H9 (cell line): ENCODE measurements at regions not wholly inside any gene's neighbourhood (a gene's known extent, or its start where the extent isn't known, plus 50 kb on each side); places are given as distances from the start of the nearest gene placed in this dataset.

Experiments
- DNase-seq: peaks from one replicate; pipeline ENCODE4 v3.0.0-alpha.2; 2017
- H2AFZ ChIP-seq: one replicate; pipeline ENCODE4 v1.6.1; 2013; ENCODE audit warnings: mild to moderate bottlenecking, low read length, control low read depth, moderate library complexity
- H2AK5ac ChIP-seq: 2 replicates; pipeline ENCODE4 v1.6.1; 2013; ENCODE audit warnings: low read length, control low read depth, mixed read lengths; ENCODE audit not compliant: insufficient read length
- H2BK120ac ChIP-seq: one replicate; pipeline ENCODE4 v1.6.1; 2013; ENCODE audit warnings: low read depth, mild to moderate bottlenecking, low read length, control low read depth, inconsistent platforms; ENCODE audit not compliant: poor library complexity, severe bottlenecking
- H2BK12ac ChIP-seq: 2 replicates; pipeline ENCODE4 v1.6.1; 2013; ENCODE audit warnings: low read length, control low read depth, mixed read lengths, low read depth; ENCODE audit not compliant: insufficient read length
- H2BK15ac ChIP-seq: 2 replicates; pipeline ENCODE4 v1.6.1; 2013; ENCODE audit warnings: low read depth, low read length, control low read depth
- H2BK20ac ChIP-seq: one replicate; pipeline ENCODE4 v1.6.1; 2013; ENCODE audit warnings: low read depth, mild to moderate bottlenecking, low read length, control low read depth, inconsistent platforms; ENCODE audit not compliant: poor library complexity, severe bottlenecking
- H2BK5ac ChIP-seq: 2 replicates; pipeline ENCODE4 v1.6.1; 2013; ENCODE audit warnings: low read length, control low read depth, mixed read lengths; ENCODE audit not compliant: insufficient read length
- H3K14ac ChIP-seq: 2 replicates; pipeline ENCODE4 v1.6.1; 2013; ENCODE audit warnings: low read length, control low read depth; ENCODE audit not compliant: insufficient read depth
- H3K18ac ChIP-seq: 2 replicates; pipeline ENCODE4 v1.6.1; 2013; ENCODE audit warnings: low read depth, mild to moderate bottlenecking, mixed read lengths, low read length, control low read depth; ENCODE audit not compliant: insufficient read length
- H3K23ac ChIP-seq: 2 replicates; pipeline ENCODE4 v1.6.1; 2013; ENCODE audit warnings: low read length, control low read depth, mixed read lengths, low read depth; ENCODE audit not compliant: insufficient read length
- H3K23me2 ChIP-seq: 2 replicates; pipeline ENCODE4 v1.6.1; 2013; ENCODE audit warnings: low read depth, mild to moderate bottlenecking, mixed read lengths, low read length, control low read depth; ENCODE audit not compliant: insufficient read length, poor library complexity, severe bottlenecking
- H3K27ac ChIP-seq: 2 replicates; pipeline ENCODE4 v1.5.1; 2013; ENCODE audit warnings: low read length, control low read depth, mixed read lengths, low read depth; ENCODE audit not compliant: insufficient read length
- H3K27me3 ChIP-seq: 2 replicates; pipeline ENCODE4 v1.6.1; 2013; ENCODE audit warnings: low read length, control low read depth, inconsistent platforms; ENCODE audit not compliant: insufficient read depth
- H3K4ac ChIP-seq: 2 replicates; pipeline ENCODE4 v1.6.1; 2013; ENCODE audit warnings: low read depth, mild to moderate bottlenecking, control low read depth, inconsistent platforms, low read length, moderate library complexity
- H3K4me1 ChIP-seq: 2 replicates; pipeline ENCODE4 v1.6.1; 2013; ENCODE audit warnings: low read length, control low read depth, inconsistent platforms; ENCODE audit not compliant: insufficient read depth
- H3K4me2 ChIP-seq: 2 replicates; pipeline ENCODE4 v1.6.1; 2013; ENCODE audit warnings: low read length, control low read depth, mixed read lengths; ENCODE audit not compliant: insufficient read length, insufficient read depth
- H3K56ac ChIP-seq: 2 replicates; pipeline ENCODE4 v1.6.1; 2013; ENCODE audit warnings: low read depth, mild to moderate bottlenecking, mixed read lengths, low read length, control low read depth; ENCODE audit not compliant: insufficient read length
- H3K79me1 ChIP-seq: 2 replicates; pipeline ENCODE4 v1.6.1; 2013; ENCODE audit warnings: low read depth, mild to moderate bottlenecking, moderate library complexity, low read length, control low read depth, inconsistent platforms; ENCODE audit not compliant: insufficient read depth, poor library complexity, severe bottlenecking
- H3K79me2 ChIP-seq: 2 replicates; pipeline ENCODE4 v1.6.1; 2013; ENCODE audit warnings: low read length, control low read depth, inconsistent platforms; ENCODE audit not compliant: insufficient read depth
- H3K9ac ChIP-seq: 2 replicates; pipeline ENCODE4 v1.6.1; 2013; ENCODE audit warnings: low read length, control low read depth, mixed read lengths; ENCODE audit not compliant: insufficient read length; ENCODE audit errors: extremely low read depth
- H3K9me3 ChIP-seq: one replicate; pipeline ENCODE4 v1.6.1; 2013; ENCODE audit warnings: low read depth, low read length, inconsistent platforms; ENCODE audit not compliant: control insufficient read depth
- H3T11ph ChIP-seq: one replicate; pipeline ENCODE4 v1.6.1; 2013; ENCODE audit warnings: mild to moderate bottlenecking, low read length, control low read depth, inconsistent platforms
- H4K20me1 ChIP-seq: one replicate; pipeline ENCODE4 v1.6.1; 2013; ENCODE audit not compliant: control insufficient read depth, insufficient read length, insufficient read depth
- H4K5ac ChIP-seq: 2 replicates; pipeline ENCODE4 v1.6.1; 2013; ENCODE audit warnings: low read depth, mild to moderate bottlenecking, mixed read lengths, low read length, control low read depth; ENCODE audit not compliant: insufficient read length
- H4K8ac ChIP-seq: replicated peaks from 2 replicates; pipeline ENCODE4 v1.6.1; 2013; ENCODE audit warnings: low read length, control low read depth, mixed read lengths, low read depth; ENCODE audit not compliant: insufficient read length
- H4K91ac ChIP-seq: 2 replicates; pipeline ENCODE4 v1.6.1; 2013; ENCODE audit warnings: low read depth, mild to moderate bottlenecking, moderate library complexity, mixed read lengths, low read length, control low read depth; ENCODE audit not compliant: insufficient read length
- H3K27ac Mint-ChIP-seq, 3 experiments: 2 replicates in 2 of 3; 3 replicates in 1 of 3; pipeline ENCODE4 v1.8.0; 2020 to 2021; ENCODE audit warnings: mixed read lengths in 3 of 3, mild to moderate bottlenecking in 1 of 3, moderate library complexity in 1 of 3
- H3K27me3 Mint-ChIP-seq: 2 replicates; pipeline ENCODE4 v1.8.0; 2021; ENCODE audit warnings: low read depth, mild to moderate bottlenecking, moderate library complexity, mixed read lengths
- H3K36me3 Mint-ChIP-seq, 3 experiments: 2 replicates in 2 of 3; 3 replicates in 1 of 3; pipeline ENCODE4 v1.8.0; 2020 to 2021; ENCODE audit warnings: low read depth in 3 of 3, mixed read lengths in 3 of 3; ENCODE audit not compliant: insufficient read depth in 1 of 3
- H3K4me1 Mint-ChIP-seq, 2 experiments: 2 replicates each; pipeline ENCODE4 v1.8.0; 2020; ENCODE audit warnings: mixed read lengths in 2 of 2
- H3K4me3 Mint-ChIP-seq, 2 experiments: 2 replicates in 1 of 2; 3 replicates in 1 of 2; pipeline ENCODE4 v1.8.0; 2020 to 2021; ENCODE audit warnings: mild to moderate bottlenecking in 2 of 2, mixed read lengths in 2 of 2, moderate library complexity in 1 of 2
- H3K9me3 Mint-ChIP-seq, 2 experiments: 2 replicates in 1 of 2; 3 replicates in 1 of 2; pipeline ENCODE4 v1.8.0; 2020; ENCODE audit warnings: mild to moderate bottlenecking in 2 of 2, mixed read lengths in 2 of 2, moderate library complexity in 1 of 2
- CTCF ChIP-seq: fragments of 200-600 bp; sonication (generic); conservative IDR thresholded peaks from 3 replicates; pipeline ENCODE4 v1.8.0; 2021; ENCODE audit warnings: antibody characterized with exemption, mild to moderate bottlenecking
- WGBS: extraction: QIAGEN DNeasy Blood & Tissue Kit; methylation state at CpG from one replicate; pipeline ENCODE4 v1.1.7; 2013; ENCODE audit warnings: missing lambda C conversion rate, low lambda C conversion rate, mixed read lengths; ENCODE audit not compliant: insufficient read length; ENCODE audit errors: extremely low coverage; 5-methylcytosine and 5-hydroxymethylcytosine counted together

GRCh38 chr18:38805256-38805655 is 1239.7 kb upstream of the CELF4 start:
- no peak overlapping the region for H3K18ac ChIP-seq
- no peaks in the 10 kb centered on the region for H3K9me3 ChIP-seq
- no peak overlapping the region for H4K91ac ChIP-seq
- no peak for TF ChIP-seq CTCF
- H3K4me1 ChIP-seq: peaks cover 3% of the 10 kb centered on the region; the same call in 1 of the 2 replicates
- no peak overlapping the region for H3K4ac ChIP-seq
- H3K27me3 Mint-ChIP-seq: no peaks in the 10 kb centered on the region; the same call in 1 of the 2 replicates
- H3K79me1 ChIP-seq: no peaks in the 10 kb centered on the region
- no peak overlapping the region for H4K5ac ChIP-seq
- H2BK15ac ChIP-seq: no peak overlapping the region
- no peak overlapping the region for H2BK120ac ChIP-seq
- peaks cover 20 to 32% of the 10 kb centered on the region in 2 experiments for H3K4me1 Mint-ChIP-seq
- peaks cover 1 to 10% of the 10 kb centered on the region in 2 experiments; a peak in 4 of 5 replicates for H3K9me3 Mint-ChIP-seq
- H3K14ac ChIP-seq: no peak overlapping the region
- no peak overlapping the region for H3K27ac ChIP-seq
- H3K23me2 ChIP-seq: no peaks in the 10 kb centered on the region
- no peak overlapping the region for H3K4me2 ChIP-seq
- H2AK5ac ChIP-seq: no peak overlapping the region
- no peak overlapping the region for H2AFZ ChIP-seq
- no peaks in the 10 kb centered on the region for H3K27me3 ChIP-seq
- H3K27ac Mint-ChIP-seq: no peak overlapping the region; a peak in 1 of 7 replicates
- no peaks in the 10 kb centered on the region for H3K79me2 ChIP-seq
- H3K23ac ChIP-seq: no peak overlapping the region
- H3K4me3 Mint-ChIP-seq: no peak overlapping the region
- no peak overlapping the region for H2BK12ac ChIP-seq
- H4K20me1 ChIP-seq: no peaks in the 10 kb centered on the region
- no peak overlapping the region for H2BK20ac ChIP-seq
- no CpG with 5 or more reads among the region's 1 CpG for WGBS
- H3K36me3 Mint-ChIP-seq: peaks cover 0 to 10% (median 0%) of the 10 kb centered on the region in 3 experiments; a peak in 1 of 7 replicates
- H3K56ac ChIP-seq: no peak overlapping the region
- DNase-seq: no peak
- no peak overlapping the region for H3T11ph ChIP-seq
- no peak overlapping the region for H2BK5ac ChIP-seq
- H3K9ac ChIP-seq: no peak overlapping the region
- no peak overlapping the region for H4K8ac ChIP-seq
